ENCODE measurements at regions not wholly inside any gene's neighbourhood (a gene's known extent, or its start where the extent isn't known, plus 50 kb on each side); places are given as distances from the start of the nearest gene placed in this dataset.

- TF ChIP-seq CTCF (IDR thresholded peaks at IDR 0.05; ENCODE audit: low read depth, low read length, poor library complexity, severe bottlenecking) (no peak), EZH2phosphoT487 (IDR thresholded peaks at IDR 0.05; ENCODE audit: borderline replicate concordance, low read length) (no peak)
Observed at GRCh38 chr3:17939157-17939556, 196.7 kb upstream of the TBC1D5 start.
